Suprapubic skin (tissue), 3 donors: ENCODE measurements at regions not wholly inside any gene's neighbourhood (a gene's known extent, or its start where the extent isn't known, plus 50 kb on each side); places are given as distances from the start of the nearest gene placed in this dataset.

Experiments
- POLR2AphosphoS5 ChIP-seq, 3 donors: sonication (generic); formaldehyde crosslinking; IDR thresholded peaks; one replicate each; pipeline ENCODE4 v1.6.1; 2017; ENCODE audit warnings: antibody characterized with exemption in 3 of 3
- TF ChIP-seq, protein P1 (sequence below), 2 donors: fragments of 200-600 bp in 1 of 2; fragments of 450-650 bp in 1 of 2; sonication (generic) in 1 of 2; IDR thresholded peaks; one replicate each; pipeline ENCODE4 v1.5.1; 2016 to 2019; ENCODE audit warnings: antibody characterized with exemption in 2 of 2, mild to moderate bottlenecking in 1 of 2, moderate library complexity in 1 of 2

DNA sequence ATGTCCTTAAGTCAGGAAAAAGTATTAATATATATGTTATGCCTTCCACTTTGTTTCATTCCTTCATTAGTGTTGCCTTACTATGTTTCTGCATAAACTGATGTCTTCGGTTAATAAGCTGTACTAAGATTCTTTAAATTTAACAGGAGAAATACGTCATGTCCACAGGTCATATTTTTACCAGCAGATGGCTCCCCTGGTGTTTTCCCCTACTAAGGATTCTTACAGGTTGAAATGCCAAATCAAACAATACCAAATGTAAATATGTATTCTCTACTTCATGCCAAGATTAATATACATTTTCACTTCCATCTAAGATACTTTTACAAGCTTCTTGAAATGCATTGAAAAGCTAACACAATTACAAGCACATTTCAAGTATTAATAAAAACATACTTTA lies 1602.1 kb downstream of the SI start:
- TF ChIP-seq, protein P1, sequence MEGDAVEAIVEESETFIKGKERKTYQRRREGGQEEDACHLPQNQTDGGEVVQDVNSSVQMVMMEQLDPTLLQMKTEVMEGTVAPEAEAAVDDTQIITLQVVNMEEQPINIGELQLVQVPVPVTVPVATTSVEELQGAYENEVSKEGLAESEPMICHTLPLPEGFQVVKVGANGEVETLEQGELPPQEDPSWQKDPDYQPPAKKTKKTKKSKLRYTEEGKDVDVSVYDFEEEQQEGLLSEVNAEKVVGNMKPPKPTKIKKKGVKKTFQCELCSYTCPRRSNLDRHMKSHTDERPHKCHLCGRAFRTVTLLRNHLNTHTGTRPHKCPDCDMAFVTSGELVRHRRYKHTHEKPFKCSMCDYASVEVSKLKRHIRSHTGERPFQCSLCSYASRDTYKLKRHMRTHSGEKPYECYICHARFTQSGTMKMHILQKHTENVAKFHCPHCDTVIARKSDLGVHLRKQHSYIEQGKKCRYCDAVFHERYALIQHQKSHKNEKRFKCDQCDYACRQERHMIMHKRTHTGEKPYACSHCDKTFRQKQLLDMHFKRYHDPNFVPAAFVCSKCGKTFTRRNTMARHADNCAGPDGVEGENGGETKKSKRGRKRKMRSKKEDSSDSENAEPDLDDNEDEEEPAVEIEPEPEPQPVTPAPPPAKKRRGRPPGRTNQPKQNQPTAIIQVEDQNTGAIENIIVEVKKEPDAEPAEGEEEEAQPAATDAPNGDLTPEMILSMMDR (IDR thresholded peaks at IDR 0.05) = no peak
- TF ChIP-seq POLR2AphosphoS5 (IDR thresholded peaks at IDR 0.05) = no peak
